Suprapubic skin (tissue), 4 donors: ENCODE measurements at regions not wholly inside any gene's neighbourhood (a gene's known extent, or its start where the extent isn't known, plus 50 kb on each side); places are given as distances from the start of the nearest gene placed in this dataset.

Source experiments
- CTCF ChIP-seq, 2 donors: fragments of 200-600 bp in 1 of 2; fragments of 450-650 bp in 1 of 2; sonication (generic) in 1 of 2; IDR thresholded peaks; one replicate each; pipeline ENCODE4 v1.5.1; 2016 to 2019; ENCODE audit warnings: antibody characterized with exemption in 2 of 2, mild to moderate bottlenecking in 1 of 2, moderate library complexity in 1 of 2
- EP300 ChIP-seq: sonication (generic); formaldehyde crosslinking; IDR thresholded peaks from one replicate; pipeline ENCODE4 v1.6.1; 2017; ENCODE audit warnings: antibody characterized with exemption
- POLR2AphosphoS5 ChIP-seq, 3 donors: sonication (generic); formaldehyde crosslinking; IDR thresholded peaks; one replicate each; pipeline ENCODE4 v1.6.1; 2017; ENCODE audit warnings: antibody characterized with exemption in 3 of 3

GRCh38 chr6:147735924-147736323 is 227.4 kb downstream of the SAMD5 start:
- TF ChIP-seq CTCF (IDR thresholded peaks at IDR 0.05): no peak
- no peak for TF ChIP-seq EP300
- no peak for TF ChIP-seq POLR2AphosphoS5 (IDR thresholded peaks at IDR 0.05)
